Suprapubic skin (tissue), 3 donors: ENCODE measurements at regions not wholly inside any gene's neighbourhood (a gene's known extent, or its start where the extent isn't known, plus 50 kb on each side); places are given as distances from the start of the nearest gene placed in this dataset.
"Not testable (repeated sequence)": the region's sequence is repeated elsewhere in the genome, so short reads cannot be mapped to it uniquely, and the experiment has no call there.

ENCODE experiments used
- EP300 ChIP-seq: sonication (generic); formaldehyde crosslinking; IDR thresholded peaks from one replicate; pipeline ENCODE4 v1.6.1; 2017; ENCODE audit warnings: antibody characterized with exemption
- POLR2A ChIP-seq, 2 donors: fragments of 450-650 bp; IDR thresholded peaks; one replicate each; pipeline ENCODE4 v1.6.1; 2017; ENCODE audit warnings: antibody characterized with exemption in 2 of 2, mild to moderate bottlenecking in 2 of 2, moderate library complexity in 2 of 2
- TF ChIP-seq, protein P1 (sequence below), 2 donors: fragments of 200-600 bp in 1 of 2; fragments of 450-650 bp in 1 of 2; sonication (generic) in 1 of 2; IDR thresholded peaks; one replicate each; pipeline ENCODE4 v1.5.1; 2016 to 2019; ENCODE audit warnings: antibody characterized with exemption in 2 of 2, mild to moderate bottlenecking in 1 of 2, moderate library complexity in 1 of 2

DNA sequence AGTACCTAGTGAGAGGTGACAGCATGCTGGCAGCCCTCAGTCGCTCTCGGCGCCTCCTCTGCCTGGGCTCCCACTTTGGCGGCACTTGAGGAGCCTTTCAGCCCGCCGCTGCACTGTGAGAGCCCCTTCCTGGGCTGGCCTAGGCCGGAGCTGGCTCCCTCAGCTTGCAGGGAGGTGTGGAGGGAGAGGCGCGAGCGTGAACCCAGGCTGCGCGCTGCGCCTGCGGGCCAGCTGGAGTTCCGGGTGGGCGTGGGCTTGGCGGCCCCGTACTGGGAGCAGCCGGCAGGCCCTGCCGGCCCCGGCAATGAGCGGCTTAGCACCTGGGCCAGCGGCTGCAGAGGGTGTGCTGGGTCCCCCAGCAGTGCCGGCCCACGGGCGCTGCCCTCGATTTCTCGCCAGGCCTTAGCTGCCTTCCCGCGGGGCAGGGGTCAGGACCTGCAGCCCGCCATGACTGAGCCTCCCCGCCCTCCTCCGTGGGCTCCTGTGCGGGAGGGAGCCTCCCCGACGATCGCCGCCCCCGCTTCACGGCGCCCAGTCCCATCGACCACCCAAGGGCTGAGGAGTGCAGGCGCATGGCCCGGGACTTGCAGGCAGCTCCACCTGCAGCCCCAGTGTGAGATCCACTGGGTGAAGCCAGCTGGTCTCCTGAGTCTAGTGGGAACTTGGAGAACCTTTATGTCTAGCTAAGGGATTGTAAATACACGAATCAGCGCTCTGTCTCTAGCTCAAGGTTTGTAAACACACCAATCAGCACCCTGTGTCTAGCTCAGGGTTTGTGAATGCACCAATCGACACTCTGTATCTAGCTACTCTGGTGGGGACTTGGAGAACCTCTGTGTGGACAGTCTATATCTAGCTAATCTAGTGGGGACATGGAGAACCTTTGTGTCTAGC, 1579.2 kb downstream of the SI start:
- TF ChIP-seq, protein P1, sequence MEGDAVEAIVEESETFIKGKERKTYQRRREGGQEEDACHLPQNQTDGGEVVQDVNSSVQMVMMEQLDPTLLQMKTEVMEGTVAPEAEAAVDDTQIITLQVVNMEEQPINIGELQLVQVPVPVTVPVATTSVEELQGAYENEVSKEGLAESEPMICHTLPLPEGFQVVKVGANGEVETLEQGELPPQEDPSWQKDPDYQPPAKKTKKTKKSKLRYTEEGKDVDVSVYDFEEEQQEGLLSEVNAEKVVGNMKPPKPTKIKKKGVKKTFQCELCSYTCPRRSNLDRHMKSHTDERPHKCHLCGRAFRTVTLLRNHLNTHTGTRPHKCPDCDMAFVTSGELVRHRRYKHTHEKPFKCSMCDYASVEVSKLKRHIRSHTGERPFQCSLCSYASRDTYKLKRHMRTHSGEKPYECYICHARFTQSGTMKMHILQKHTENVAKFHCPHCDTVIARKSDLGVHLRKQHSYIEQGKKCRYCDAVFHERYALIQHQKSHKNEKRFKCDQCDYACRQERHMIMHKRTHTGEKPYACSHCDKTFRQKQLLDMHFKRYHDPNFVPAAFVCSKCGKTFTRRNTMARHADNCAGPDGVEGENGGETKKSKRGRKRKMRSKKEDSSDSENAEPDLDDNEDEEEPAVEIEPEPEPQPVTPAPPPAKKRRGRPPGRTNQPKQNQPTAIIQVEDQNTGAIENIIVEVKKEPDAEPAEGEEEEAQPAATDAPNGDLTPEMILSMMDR (IDR thresholded peaks at IDR 0.05), result not testable (repeated sequence)
- TF ChIP-seq EP300; POLR2A (IDR thresholded peaks at IDR 0.05): not testable (repeated sequence)
